BE2C (cell line): ENCODE measurements at regions not wholly inside any gene's neighbourhood (a gene's known extent, or its start where the extent isn't known, plus 50 kb on each side); places are given as distances from the start of the nearest gene placed in this dataset.

Source experiments
- DNase-seq: peaks from one replicate; pipeline ENCODE4 v3.0.0-alpha.2; 2020
- H3K27me3 ChIP-seq: fragments of 250-450 bp; sonication (Bioruptor Pico); 2 replicates; pipeline ENCODE4 v1.5.1; 2020; ENCODE audit warnings: mild to moderate bottlenecking
- H3K36me3 ChIP-seq: fragments of 250-450 bp; sonication (Bioruptor Pico); 2 replicates; pipeline ENCODE4 v1.5.1; 2020; ENCODE audit warnings: mild to moderate bottlenecking
- H3K4me1 ChIP-seq: fragments of 250-450 bp; sonication (Bioruptor Pico); 2 replicates; pipeline ENCODE4 v1.5.1; 2020
- H3K4me3 ChIP-seq: 2 replicates; pipeline ENCODE4 v1.5.1; 2011; ENCODE audit warnings: low read depth, low read length
- H3K9me3 ChIP-seq: fragments of 250-450 bp; sonication (Bioruptor Pico); 2 replicates; pipeline ENCODE4 v1.5.1; 2020
- TF ChIP-seq, protein P1 (sequence below): IDR thresholded peaks from 2 replicates; pipeline ENCODE4 v1.5.1; 2012; ENCODE audit warnings: mild to moderate bottlenecking, low read depth, low read length

- H3K36me3 ChIP-seq = no peaks in the 10 kb centered on the region
- TF ChIP-seq, protein P1, sequence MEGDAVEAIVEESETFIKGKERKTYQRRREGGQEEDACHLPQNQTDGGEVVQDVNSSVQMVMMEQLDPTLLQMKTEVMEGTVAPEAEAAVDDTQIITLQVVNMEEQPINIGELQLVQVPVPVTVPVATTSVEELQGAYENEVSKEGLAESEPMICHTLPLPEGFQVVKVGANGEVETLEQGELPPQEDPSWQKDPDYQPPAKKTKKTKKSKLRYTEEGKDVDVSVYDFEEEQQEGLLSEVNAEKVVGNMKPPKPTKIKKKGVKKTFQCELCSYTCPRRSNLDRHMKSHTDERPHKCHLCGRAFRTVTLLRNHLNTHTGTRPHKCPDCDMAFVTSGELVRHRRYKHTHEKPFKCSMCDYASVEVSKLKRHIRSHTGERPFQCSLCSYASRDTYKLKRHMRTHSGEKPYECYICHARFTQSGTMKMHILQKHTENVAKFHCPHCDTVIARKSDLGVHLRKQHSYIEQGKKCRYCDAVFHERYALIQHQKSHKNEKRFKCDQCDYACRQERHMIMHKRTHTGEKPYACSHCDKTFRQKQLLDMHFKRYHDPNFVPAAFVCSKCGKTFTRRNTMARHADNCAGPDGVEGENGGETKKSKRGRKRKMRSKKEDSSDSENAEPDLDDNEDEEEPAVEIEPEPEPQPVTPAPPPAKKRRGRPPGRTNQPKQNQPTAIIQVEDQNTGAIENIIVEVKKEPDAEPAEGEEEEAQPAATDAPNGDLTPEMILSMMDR = no peak
- no peaks in the 10 kb centered on the region for H3K27me3 ChIP-seq
- no peaks in the 10 kb centered on the region for H3K9me3 ChIP-seq
- 0 out of 2 replicates have a peak, but pooled peaks cover 3% of the 10 kb centered on the region for H3K4me1 ChIP-seq
- no peak for DNase-seq
- no peak overlapping the region for H3K4me3 ChIP-seq
Measured at GRCh38 chr1:43041591-43041990, 82.9 kb upstream of the SLC2A1 start.

DNA sequence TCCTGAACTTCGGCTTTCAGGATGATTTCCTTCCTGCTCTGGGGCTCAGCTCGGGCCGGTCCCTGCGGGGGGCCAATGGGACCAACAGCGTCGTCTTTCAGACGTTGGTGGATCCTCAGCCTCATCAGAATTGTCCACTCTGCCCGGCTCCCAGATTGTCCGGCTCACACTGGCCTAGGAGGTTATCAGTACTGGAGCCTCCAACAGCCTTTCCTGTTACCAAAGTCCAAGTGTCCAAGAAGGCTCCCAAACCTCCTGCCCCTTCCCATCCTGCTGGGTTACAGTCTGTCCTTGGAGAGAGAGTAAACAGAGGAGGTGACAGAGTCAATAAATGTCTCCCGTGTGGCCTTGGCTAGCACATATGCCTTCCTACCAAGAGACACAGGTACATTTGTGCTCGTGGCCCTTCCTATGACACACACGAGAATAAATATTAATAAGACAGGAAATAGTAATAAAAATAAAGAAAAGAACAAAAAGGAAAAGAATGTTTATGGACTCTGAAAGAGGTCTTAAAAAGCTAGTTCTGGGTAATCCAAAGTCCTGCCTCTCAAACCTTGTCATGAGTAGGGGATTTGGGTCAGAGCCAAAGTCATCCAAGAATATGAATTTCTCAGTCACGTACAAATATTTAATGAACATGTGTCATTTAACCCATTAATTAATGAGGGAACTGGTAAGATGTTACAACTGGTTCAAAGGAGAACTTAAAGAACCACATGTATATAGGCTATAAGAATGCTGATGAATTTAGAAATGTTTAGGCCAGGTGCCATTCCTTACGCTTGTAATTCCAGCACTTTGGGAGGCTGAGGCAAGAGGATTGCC, 80.8 kb upstream of the SLC2A1 start:
- Histone ChIP-seq H3K27me3 (no peaks in the 10 kb centered on the region), H3K9me3 (no peaks in the 10 kb centered on the region), H3K36me3 (no peaks in the 10 kb centered on the region), H3K4me3 (no peak overlapping the region), H3K4me1 (no peaks in the 10 kb centered on the region)
- DNase-seq = no peak
- TF ChIP-seq, protein P1 = no peak

- no peaks in the 10 kb centered on the region for H3K36me3 ChIP-seq
Measured at GRCh38 chr1:43038232-43038935, 79.7 kb upstream of the SLC2A1 start.

DNA sequence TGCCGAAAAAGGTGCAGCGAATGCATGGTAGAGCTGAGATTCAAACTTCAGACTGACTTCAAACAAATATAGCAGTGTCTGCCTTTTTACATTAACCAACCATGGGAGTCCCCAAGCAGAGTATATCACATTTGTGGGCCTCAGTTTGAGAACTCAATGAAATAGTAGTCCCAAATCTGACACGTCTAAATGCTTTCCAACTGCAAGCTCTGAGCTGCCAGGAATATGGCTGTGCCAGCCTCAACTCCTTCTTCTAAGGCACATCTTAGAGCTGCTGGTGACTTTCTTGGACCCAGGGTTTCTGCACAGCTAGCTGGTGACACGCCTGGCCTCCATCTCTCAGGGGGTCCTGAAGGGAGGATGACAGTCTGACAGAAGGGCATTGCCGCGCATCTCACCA, 78.8 kb upstream of the SLC2A1 start:
- no peaks in the 10 kb centered on the region for H3K27me3 ChIP-seq
- H3K4me3 ChIP-seq = no peak overlapping the region
- TF ChIP-seq, protein P1 = no peak
- no peaks in the 10 kb centered on the region for H3K36me3 ChIP-seq
- no peaks in the 10 kb centered on the region for H3K9me3 ChIP-seq
- no peaks in the 10 kb centered on the region for H3K4me1 ChIP-seq
- no peak for DNase-seq

More at GRCh38 chr1:43038232-43038935, 79.7 kb upstream of the SLC2A1 start:
- Histone ChIP-seq H3K4me1 (no peaks in the 10 kb centered on the region), H3K9me3 (no peaks in the 10 kb centered on the region), H3K4me3 (no peak overlapping the region), H3K27me3 (no peaks in the 10 kb centered on the region)
- DNase-seq = no peak
- TF ChIP-seq, protein P1 = no peak

- no peaks in the 10 kb centered on the region for H3K9me3 ChIP-seq
- no peaks in the 10 kb centered on the region for H3K27me3 ChIP-seq
- DNase-seq = no peak
- no peaks in the 10 kb centered on the region for H3K4me1 ChIP-seq
- TF ChIP-seq, protein P1 = no peak
- no peak overlapping the region for H3K4me3 ChIP-seq
- no peaks in the 10 kb centered on the region for H3K36me3 ChIP-seq
Measured at GRCh38 chr1:43036932-43037331, 78.3 kb upstream of the SLC2A1 start.
